HG03039 (cell line): ENCODE measurements at regions not wholly inside any gene's neighbourhood (a gene's known extent, or its start where the extent isn't known, plus 50 kb on each side); places are given as distances from the start of the nearest gene placed in this dataset.
A peak's percentile ranks its signal among the peaks of the same experiment; 100 is the strongest.

Experiments
- ATAC-seq: cut with Tn5 transposase; IDR thresholded peaks from one replicate; pipeline ENCODE4 v1.9.1; 2021; ENCODE audit warnings: mild to moderate bottlenecking, moderate library complexity; ENCODE audit not compliant: unreplicated experiment

DNA sequence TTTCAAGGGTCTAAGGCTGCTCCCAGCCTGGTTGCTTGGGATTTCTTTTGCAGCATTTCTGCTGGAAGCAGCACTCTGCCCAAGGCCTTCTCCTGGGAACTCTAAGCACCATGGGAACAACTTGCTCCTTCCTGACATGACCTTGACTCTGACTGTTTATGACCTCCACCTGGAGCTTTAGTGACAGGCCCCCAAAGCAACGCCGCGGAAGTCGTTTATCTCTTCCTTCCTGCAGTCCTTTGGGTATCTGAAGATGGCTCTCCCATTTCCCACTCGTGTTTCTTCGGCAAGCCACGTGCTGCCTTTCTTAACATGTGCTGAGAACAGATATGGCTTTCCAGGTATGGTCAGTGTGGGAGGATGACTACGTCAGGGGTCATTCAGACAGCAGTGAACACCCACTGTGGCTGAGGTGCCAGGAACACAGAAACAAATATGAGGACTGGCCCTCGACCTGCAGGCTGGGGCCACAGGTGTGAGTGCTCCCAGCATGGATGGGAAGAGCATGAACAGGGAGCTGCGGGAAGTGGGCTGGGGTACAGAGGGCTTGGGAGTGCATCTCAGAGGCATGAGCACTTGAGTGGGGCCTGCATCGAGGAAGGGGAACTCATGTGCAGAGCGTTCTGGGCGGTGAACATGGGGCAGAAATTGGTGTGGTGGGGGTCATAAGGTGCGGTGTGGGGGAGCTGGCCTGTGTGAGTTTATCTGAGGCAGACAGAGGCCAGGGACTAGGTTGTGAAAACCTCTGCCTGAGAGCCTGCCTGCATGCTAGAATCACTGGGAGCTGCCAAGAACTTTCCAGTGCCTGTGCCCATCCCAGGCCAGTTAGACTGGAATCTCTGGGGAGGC, 140.5 kb downstream of the TSN start:
- no peak for ATAC-seq

DNA sequence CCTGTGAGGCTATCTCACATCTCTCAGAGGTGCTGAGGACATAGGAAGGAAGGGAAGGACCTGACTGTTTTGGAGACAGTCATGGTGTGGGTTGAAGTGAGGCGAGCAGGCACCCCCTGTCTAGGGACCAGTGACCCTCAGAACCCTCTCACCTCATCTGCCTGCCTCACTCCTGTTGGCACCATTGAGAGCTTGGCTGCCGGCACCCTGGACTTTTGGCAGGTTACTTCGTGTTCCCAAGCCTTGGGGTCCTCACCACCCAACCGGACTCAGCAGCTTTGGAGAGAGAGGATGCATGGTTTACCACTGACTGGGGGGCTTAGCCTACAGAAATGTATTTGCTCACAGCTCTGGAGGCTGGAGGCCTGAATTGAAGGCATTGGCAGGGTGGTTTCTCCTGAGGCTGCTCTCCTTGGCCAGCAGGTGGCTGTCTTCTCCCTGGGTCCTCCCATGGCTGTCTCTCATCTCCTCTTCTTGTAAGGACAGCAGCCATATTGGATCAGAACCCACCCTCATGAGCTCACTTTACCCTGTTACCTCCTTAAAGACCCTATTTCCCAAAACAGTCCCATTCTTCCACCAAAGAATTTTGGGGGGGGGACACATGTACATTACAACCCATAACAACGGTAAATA, 142.0 kb downstream of the TSN start:
- ATAC-seq = peak; percentile 74

DNA sequence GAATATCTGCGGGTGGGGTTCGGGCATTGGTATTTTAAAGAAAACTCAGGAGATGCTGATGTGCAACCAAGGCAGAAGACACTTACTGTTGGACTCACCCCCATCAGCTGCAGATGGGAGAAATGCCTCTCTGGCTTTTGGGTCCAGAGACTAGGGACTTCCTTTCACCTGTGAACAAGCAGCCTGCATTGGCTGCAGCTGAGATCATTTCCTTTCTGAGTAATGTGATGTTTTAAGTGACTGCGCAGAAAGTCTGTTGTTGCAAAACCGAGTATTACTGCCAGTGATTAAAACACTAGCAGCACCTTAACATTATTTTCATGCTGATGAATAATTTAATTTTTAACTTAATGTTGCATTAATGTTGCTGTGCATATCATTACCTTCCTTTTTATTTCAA, 143.0 kb downstream of the TSN start:
- ATAC-seq = no peak

DNA sequence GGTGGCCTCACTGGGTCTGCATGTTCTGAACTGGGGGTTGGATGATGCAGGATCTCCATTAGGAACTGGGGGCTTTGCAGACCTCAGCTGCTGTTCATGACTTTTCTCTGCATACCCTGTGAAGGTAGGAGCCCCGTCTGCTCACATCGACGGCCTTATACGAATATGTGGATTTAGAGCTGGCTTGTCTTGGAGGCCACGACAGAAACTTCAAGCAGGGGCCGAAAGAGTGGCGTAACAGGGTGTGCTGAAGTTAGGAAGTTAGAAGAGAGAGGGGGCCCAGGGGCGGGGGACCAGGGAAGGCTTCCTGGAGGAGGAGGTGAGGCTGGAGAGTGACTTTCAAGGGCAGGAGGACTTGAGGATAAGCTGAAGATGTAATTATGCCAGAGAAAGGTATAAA, 144.9 kb downstream of the TSN start:
- no peak for ATAC-seq

DNA sequence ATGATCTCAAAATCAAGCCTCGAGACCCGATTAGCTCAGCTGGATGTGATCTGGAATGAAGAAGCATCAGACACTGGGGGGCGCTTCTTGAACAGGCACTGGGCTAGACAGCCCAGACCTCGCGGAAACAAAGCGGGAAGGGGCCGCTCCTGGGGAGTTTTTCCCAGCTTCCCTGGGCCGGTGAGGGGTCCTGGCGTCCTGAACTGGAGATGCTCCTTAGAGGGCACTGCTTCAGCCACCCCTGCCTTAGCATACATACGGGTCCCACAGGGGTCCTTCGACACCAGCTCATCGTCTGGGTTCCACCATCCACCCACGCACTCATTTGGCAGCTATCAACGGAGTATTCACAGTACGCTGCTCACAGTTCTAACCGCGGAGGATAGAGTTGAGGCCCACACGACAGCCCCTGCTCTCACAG, 146.7 kb downstream of the TSN start:
- ATAC-seq = no peak

DNA sequence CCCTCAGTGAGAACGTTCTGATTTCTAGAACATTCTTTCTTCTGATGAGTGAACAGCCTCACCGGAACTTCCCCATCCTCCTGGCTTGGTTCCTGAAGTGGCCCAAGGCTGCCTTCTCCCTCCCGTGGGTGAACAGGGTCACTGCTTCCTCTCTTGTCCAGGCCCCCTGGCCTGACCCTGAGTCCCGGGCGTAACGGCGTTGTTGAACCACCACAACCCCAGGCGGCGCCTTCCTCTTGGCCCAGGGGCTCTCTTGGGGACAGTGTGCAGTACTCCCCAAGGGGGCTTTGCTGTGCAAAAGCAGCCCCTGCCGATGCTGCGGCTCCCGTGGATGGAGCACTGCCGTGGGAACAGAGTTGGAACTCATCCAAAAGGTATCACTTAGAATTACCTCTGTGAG, 147.2 kb downstream of the TSN start:
- no peak for ATAC-seq

DNA sequence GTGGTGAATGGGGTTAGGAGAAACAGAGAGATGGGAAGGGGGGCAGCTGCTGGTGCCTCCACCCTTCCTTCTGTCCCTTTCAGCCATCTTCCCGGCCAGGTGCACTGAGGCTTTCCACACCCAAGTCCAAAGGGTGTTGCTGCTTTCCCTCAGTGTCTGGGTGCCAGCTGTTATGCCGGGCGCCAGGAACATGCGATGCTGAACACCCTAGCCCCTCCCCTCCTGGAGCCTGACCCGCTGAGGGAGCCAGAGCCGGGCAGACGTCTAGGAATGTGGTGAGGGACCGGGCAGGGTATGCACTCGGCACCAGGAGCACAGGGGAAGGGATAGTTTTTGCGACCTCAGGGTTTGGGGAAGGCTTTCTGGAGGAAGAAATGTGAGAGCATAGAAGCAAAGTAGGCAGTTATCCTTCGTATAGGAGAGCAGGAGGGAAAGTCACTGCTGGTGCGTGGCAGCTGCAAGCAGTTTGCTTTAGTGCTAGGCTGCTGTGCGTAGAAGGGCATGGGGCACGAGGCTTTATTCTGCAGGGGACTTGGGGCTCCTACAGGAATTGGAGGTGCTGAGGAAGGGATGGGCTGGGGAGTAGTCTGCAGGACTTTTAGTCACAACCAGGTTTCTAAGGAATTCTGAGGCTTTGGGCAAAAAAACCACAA, 147.7 kb downstream of the TSN start:
- ATAC-seq = no peak

DNA sequence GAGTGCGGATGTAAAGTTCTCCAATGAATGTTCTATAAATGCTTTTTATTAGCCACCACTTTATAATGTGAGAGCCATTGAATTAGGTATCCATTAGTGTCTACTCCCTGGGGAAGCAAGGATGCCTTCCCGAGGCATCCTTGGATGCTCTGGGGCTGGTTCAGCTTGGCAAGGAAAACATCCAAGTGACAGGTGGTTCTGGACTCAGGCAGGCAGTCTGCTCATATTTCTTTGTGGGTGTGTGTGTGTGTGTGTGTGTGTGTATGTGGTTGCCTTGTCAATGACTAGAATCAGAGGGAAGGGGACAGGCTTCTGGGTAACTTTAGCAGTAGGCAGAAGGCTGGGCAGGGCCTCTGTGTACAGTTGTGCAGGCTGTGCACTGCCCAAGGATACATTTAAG, 149.2 kb downstream of the TSN start:
- ATAC-seq = no peak

DNA sequence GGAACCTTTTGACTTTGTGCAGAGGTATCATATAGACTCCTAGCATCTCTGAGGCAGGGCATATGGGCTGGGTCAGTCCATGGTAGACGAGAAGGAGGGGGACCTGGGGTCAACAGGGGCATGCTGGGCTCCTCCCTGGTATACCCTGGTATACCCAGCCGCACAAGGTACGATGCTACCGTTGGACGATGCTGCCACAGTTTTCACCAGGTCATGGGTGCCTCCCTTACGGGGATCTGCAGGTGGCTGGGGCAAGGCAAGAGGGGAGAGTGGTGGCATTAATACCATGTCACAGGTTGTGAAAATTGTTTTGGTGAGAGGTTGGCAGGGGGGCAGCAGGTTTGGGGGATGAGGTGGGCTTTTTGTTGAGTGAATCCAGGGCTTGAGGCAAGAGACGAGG, 149.8 kb downstream of the TSN start:
- ATAC-seq = no peak

DNA sequence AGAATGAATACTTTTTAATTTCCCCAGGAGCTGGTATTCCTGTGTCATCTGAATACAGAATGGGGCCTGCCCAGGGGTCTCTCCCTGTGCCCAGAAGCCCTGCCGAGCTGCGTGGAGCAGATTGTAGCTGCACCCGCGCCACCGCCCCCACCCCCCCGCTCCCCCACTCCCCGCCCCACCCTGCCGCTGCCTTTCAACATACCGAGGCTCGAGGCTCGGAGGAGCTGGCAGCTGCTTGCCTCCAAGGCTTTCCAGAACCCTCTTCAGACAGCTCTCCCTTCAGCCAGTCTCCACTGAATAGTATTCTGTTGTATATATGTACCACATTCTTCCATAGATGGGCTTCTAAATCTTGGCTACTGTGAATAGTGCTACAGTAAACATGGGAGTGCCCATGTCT, 150.7 kb downstream of the TSN start:
- no peak for ATAC-seq

DNA sequence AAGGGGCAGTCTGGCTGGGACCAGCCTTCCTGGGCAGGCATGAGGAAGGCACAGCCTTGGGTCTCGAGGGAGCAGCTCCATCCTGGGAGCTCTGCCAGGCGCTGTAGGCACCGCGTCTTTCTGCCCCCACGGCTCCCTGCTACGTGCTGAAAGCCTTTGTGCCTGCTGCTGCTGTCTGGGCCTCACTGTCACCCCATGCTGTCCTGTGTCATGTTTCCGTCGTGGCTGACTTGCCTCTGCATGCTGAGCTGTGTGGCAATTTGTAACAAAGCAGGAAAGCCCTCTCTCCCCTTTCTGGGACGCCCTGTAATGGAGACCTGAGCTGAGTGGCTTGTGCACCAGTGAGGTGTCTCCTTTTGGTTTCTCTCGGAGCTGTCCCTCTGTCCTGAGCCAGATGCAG, 152.5 kb downstream of the TSN start:
- no peak for ATAC-seq

DNA sequence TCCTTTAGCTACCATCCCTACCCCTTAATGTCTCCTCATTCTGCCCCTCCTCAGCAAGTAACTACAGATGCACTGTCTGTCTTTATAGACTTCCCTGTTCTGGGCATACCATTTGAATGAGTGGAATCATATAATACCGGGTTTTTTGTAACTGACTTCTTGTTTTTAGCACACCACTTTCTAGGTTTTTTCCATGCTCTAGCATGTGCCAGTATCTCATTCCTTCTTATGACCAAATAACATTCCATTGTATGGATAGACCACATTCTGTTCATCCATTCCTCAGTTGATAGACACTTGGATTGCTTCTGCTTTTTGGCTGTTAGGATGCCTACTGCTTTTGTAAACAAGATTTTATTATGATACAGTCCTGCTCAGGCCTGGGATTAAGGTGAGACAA, 154.7 kb downstream of the TSN start:
- no peak for ATAC-seq

DNA sequence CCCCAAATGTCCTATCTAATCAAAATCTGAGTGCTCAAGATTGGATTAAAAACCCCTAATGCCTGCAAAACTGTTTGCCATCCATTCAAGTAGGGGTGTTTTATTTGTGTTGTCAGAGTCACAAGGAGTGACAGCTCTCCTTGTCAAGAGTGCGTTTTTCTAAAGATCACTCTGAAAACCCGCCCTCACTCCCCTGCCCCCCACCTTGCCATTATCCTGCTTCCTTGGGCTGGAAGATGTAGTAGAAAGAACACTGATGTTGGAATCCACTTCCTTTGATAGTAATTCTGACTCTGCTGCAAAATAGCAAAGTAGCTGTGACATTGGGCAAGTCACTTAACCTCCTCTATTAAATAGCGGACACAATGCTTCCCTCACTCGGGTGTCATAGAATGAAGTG, 155.6 kb downstream of the TSN start:
- no peak for ATAC-seq

DNA sequence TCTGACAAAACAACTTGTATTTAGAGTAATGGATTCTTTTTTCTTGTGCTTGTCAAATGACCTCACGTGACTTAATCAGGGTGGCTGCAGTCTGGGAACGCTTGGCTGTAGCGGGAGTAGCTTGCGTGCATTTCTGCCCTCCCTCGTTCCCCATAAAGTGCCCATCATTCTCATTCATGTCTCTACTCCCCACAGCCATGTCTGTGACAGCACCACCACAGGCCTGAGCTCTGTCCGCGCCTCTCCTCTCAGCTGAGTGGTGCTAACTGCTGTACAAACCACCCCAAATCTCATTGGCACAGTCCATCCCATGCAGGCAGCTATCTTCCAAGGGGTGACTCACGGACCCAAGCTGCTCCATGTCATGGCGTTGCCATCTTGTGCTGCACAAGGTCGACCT, 161.7 kb downstream of the TSN start:
- ATAC-seq = no peak

DNA sequence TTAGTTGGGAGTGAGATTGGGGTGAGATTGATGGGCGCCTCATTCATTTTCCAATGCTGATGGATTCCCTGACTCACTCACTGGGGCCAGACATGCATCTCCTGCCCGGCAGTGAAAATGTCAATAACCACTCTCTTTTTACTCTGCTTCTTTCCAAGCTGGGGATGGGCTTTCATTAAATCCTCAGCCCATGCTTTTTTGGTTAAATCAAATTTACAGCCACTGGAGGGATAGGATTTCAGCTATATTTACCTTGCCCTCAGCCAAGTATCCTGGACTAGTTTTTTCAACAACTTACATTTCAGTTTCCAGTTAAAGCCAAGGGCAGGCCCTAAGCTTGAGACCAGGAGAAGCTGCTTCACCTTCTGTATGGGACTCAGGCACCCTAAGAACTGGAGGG, 162.8 kb downstream of the TSN start:
- ATAC-seq = no peak

DNA sequence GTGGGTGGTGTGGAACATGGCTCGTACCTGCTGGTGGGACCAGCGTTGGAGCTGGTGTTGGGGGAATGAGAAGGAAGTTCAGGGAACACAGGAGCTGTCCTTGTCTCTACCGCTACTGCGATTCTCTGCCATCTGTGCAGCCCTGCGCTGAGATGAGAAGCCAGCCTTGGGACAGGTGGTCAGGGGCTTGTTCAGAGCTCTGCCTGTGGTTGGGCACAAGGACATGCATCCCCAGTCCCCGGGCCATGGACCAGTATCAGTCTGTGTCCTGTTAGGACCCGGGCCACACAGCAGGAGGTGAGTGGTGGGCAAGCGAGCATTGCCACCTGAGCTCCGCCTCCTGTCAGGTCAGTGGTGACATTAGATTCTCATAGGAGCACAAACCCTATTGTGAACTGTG, 164.4 kb downstream of the TSN start:
- no peak for ATAC-seq

DNA sequence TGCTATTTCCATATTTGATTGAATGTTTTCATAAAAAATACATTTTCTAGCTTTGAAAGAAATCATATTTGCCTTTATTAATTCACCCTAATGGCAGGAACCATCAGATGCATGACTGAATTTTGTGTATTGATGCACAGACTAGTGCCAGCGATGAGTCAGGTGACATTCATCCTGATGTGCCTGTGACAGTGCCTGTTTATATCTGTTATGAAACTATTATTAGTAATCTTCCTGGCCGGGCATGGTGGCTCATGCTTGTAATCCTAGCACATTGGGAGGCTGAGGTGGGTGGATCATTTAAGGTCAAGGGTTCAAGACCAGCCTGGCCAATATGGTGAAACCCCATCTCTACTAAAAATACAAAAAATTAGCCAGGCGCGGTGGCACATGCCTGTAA, 170.0 kb downstream of the TSN start:
- no peak for ATAC-seq

DNA sequence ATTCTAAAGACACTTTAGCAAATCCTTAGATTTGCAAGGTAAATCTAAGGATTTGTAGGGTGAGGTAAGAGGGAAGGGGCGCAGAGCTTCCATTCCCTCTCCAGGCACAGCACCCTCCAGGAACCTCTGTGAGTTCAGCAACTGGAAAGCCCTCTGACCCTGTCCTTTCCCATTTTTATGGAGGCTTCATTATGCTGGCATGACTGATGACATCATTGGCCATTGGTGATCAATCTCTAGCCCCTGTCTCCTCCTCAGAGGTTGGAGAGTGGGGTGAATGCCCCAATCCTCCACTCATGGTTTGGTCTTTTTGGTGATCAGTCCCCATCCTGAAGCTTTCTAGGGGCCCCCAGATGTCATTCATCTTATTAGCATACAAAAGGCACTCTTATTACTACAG, 187.8 kb downstream of the TSN start:
- ATAC-seq = no peak

DNA sequence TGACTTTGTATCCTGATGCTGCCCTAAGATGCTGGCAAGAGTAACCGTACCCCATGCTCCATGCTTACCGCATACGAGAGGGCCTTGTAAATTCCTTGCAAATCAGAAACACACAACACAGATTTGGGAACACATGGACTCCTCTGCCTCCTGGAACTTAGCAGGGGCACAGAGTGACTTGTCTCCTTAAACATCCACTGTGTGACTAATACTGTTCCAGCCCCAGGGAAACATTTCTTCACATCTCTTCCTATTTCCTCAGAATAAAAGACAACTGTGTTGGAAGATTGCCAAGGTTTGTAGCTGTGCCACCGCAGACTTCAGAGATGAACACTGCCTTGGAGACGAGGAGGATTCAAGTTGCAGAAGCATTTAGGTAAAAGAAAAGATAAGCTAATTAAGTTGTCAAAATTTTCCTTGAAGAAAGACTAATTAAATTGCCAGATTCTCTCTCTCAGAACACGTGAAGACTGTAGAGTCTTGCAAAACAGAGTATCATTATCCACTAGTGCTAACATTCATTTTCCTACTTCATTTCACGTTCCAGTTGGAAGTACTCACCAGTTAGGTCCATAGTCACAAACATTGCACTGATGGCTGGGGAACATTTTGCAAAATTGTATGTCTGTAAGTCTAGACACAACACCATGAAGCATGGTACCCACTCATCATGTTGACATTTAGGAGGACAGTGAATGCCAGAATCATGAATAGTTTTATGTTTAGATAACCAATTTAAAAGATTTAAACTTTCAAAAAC, 188.8 kb downstream of the TSN start:
- ATAC-seq = no peak

DNA sequence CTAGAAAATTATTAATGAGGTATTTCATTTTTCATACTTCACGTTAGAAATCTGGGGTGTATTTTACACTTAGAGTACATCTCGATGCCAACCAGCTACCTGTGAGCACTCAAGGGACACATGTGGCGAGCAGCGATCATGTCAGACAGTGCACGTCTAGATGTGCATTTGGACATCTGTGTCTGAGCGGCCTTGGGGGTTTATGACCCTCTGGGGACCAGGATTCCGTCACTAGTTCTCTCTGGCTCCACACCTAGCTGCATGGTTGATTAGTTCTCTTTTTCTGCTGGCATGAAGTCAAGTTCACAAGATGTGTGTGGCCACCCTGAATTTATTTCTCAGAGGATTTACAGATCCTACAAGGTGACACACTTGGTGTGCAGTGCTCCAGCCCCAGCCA, 192.2 kb downstream of the TSN start:
- no peak for ATAC-seq

DNA sequence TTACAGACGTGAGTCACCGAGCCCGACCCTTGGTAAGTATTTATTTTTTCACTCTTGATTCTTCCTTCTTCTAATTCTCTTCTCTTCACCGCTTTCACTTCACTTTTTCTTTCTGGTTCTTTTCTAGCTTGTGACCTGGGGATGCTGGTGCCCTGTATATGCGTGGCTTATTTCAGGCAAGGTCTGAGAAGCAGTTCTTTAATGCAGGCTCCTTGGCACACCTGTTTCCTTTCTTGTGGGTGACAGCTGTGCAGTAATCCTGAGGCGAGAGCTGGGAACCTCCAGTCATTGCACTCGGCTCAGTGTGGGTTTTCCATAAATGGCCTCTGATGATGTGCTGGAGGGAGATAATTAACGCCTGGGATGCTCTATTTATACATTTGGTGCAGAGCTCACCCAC, 193.8 kb downstream of the TSN start:
- no peak for ATAC-seq

DNA sequence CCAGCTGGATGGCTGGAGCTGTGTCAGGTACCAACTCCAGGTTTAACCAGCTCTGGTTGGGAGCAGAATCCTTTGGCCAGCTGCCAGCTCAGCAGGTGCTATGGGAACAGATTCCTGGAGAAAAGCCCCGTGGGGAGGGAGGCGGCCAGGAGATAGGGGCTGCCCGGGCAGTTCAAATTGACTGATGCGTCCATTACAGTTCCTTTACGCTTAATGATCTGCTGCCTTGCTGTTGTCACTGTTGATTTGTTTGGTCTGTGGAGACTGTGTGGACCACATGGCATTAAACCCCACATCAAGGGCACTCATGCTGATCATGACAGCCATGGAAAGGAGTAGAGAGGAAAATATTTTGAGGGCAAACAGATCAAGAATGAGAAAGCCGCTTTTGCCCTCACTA, 200.0 kb downstream of the TSN start:
- no peak for ATAC-seq
